Transverse colon (tissue), 4 donors: ENCODE measurements at regions not wholly inside any gene's neighbourhood (a gene's known extent, or its start where the extent isn't known, plus 50 kb on each side); places are given as distances from the start of the nearest gene placed in this dataset.

Experiments
- EP300 ChIP-seq: sonication (generic); formaldehyde crosslinking; IDR thresholded peaks from one replicate; pipeline ENCODE4 v1.6.1; 2017; ENCODE audit warnings: antibody characterized with exemption, low read depth
- POLR2AphosphoS5 ChIP-seq, 3 donors: sonication (generic); formaldehyde crosslinking; IDR thresholded peaks; one replicate each; pipeline ENCODE4 v1.6.1; 2016; ENCODE audit warnings: antibody characterized with exemption in 3 of 3
- TF ChIP-seq, protein P1 (sequence below), 5 experiments: fragments of 200-600 bp in 3 of 5; fragments of 450-650 bp in 2 of 5; sonication (generic) in 3 of 5; IDR thresholded peaks; 1 replicate in 2 of 5; 2 replicates in 3 of 5; pipeline ENCODE4 v1.5.1; 2016 to 2017; ENCODE audit warnings: antibody characterized with exemption in 5 of 5, inconsistent platforms in 3 of 5, mild to moderate bottlenecking in 2 of 5, moderate library complexity in 1 of 5

DNA sequence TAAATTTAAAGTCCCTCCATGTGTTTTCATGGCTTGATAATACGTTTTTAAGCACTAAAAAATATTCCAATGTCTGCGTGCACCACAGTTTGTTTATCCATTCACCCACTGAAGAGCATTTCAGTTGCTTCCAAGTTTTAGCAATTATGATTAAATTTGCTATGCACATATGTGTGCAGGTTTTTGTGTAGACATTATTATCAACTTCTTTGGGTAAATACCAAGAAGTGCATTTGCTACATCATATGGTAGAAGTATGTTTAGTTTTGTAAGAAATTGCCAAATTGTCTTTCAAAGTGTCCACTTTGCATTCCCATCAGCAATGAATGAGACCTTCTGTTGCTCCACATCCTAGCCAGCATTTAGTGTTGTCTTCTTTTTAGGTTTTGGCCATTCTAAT is 550.0 kb downstream of the BRINP3 start:
- TF ChIP-seq, protein P1, sequence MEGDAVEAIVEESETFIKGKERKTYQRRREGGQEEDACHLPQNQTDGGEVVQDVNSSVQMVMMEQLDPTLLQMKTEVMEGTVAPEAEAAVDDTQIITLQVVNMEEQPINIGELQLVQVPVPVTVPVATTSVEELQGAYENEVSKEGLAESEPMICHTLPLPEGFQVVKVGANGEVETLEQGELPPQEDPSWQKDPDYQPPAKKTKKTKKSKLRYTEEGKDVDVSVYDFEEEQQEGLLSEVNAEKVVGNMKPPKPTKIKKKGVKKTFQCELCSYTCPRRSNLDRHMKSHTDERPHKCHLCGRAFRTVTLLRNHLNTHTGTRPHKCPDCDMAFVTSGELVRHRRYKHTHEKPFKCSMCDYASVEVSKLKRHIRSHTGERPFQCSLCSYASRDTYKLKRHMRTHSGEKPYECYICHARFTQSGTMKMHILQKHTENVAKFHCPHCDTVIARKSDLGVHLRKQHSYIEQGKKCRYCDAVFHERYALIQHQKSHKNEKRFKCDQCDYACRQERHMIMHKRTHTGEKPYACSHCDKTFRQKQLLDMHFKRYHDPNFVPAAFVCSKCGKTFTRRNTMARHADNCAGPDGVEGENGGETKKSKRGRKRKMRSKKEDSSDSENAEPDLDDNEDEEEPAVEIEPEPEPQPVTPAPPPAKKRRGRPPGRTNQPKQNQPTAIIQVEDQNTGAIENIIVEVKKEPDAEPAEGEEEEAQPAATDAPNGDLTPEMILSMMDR (IDR thresholded peaks at IDR 0.05) = no peak
- no peak for TF ChIP-seq POLR2AphosphoS5 (IDR thresholded peaks at IDR 0.05)
- no peak for TF ChIP-seq EP300
